OCI-LY1 (cell line): ENCODE measurements at regions not wholly inside any gene's neighbourhood (a gene's known extent, or its start where the extent isn't known, plus 50 kb on each side); places are given as distances from the start of the nearest gene placed in this dataset.

Experiments
- H2AFZ ChIP-seq: fragments of 200-600 bp; sonication (generic), shearing (Covaris generic); 2 replicates; pipeline ENCODE4 v1.6.0; 2014; ENCODE audit warnings: antibody characterized with exemption, mild to moderate bottlenecking, low read length
- H3F3A ChIP-seq: fragments of 200-600 bp; sonication (generic), shearing (Covaris generic); 2 replicates; pipeline ENCODE4 v1.6.0; 2014; ENCODE audit warnings: mild to moderate bottlenecking, antibody characterized with exemption, low read length, moderate library complexity; ENCODE audit not compliant: insufficient read depth
- H3K27ac ChIP-seq: fragments of 200-600 bp; sonication (generic); 2 replicates; pipeline ENCODE4 v1.5.1; 2014; ENCODE audit warnings: low read length, mixed run types, mild to moderate bottlenecking, low read depth; ENCODE audit not compliant: poor library complexity, severe bottlenecking
- H3K27me3 ChIP-seq: fragments of 200-600 bp; sonication (generic); 2 replicates; pipeline ENCODE4 v1.6.0; 2014; ENCODE audit warnings: antibody characterized with exemption, mild to moderate bottlenecking, low read length, moderate library complexity; ENCODE audit not compliant: insufficient read depth
- H3K36me3 ChIP-seq: fragments of 200-600 bp; sonication (generic); 2 replicates; pipeline ENCODE4 v1.6.1; 2014; ENCODE audit warnings: mild to moderate bottlenecking, antibody characterized with exemption, low read length, moderate library complexity, mixed read lengths; ENCODE audit not compliant: insufficient read depth
- H3K4me1 ChIP-seq: fragments of 200-600 bp; sonication (generic); 2 replicates; pipeline ENCODE4 v1.5.1; 2014; ENCODE audit warnings: mild to moderate bottlenecking, low read length, moderate library complexity; ENCODE audit not compliant: insufficient read depth, severe bottlenecking
- H3K4me2 ChIP-seq: fragments of 200-600 bp; sonication (generic), shearing (Covaris generic); 2 replicates; pipeline ENCODE4 v1.6.1; 2014; ENCODE audit warnings: low read length
- H3K4me3 ChIP-seq: fragments of 200-600 bp; sonication (generic); 2 replicates; pipeline ENCODE4 v1.5.1; 2014; ENCODE audit warnings: low read length, low read depth, mild to moderate bottlenecking, mixed read lengths; ENCODE audit not compliant: poor library complexity, severe bottlenecking
- H3K79me2 ChIP-seq: fragments of 200-600 bp; shearing (Covaris generic); 2 replicates; pipeline ENCODE4 v1.6.1; 2016; ENCODE audit warnings: mixed run types, low read length, mixed read lengths; ENCODE audit not compliant: insufficient read depth
- H3K9ac ChIP-seq: fragments of 200-600 bp; sonication (generic), shearing (Covaris generic); 2 replicates; pipeline ENCODE4 v1.6.1; 2014; ENCODE audit warnings: mild to moderate bottlenecking, low read length, mixed read lengths
- H3K9me2 ChIP-seq: fragments of 200-600 bp; sonication (generic), shearing (Covaris generic); 2 replicates; pipeline ENCODE4 v1.6.1; 2014; ENCODE audit warnings: low read depth, mild to moderate bottlenecking, low read length, mixed read lengths
- H3K9me3 ChIP-seq: fragments of 200-600 bp; shearing (Covaris generic); 2 replicates; pipeline ENCODE4 v1.6.1; 2014; ENCODE audit warnings: low read length, mixed read lengths
- H4K20me1 ChIP-seq: fragments of 200-600 bp; sonication (generic), shearing (Covaris generic); 2 replicates; pipeline ENCODE4 v1.6.0; 2016; ENCODE audit warnings: mild to moderate bottlenecking, low read length; ENCODE audit not compliant: insufficient read depth
- CTCF ChIP-seq: fragments of 200-600 bp; sonication (generic), shearing (Covaris generic); IDR thresholded peaks from 2 replicates; pipeline ENCODE4 v1.5.1; 2017; ENCODE audit warnings: mild to moderate bottlenecking, antibody characterized with exemption, low read length, moderate library complexity, mixed read lengths
- EZH2 ChIP-seq: fragments of 200-600 bp; sonication (generic), shearing (Covaris generic); IDR thresholded peaks from 2 replicates; pipeline ENCODE4 v1.8.0; 2017; ENCODE audit warnings: borderline replicate concordance, mixed run types, mild to moderate bottlenecking, antibody characterized with exemption, low read length, moderate library complexity, mixed read lengths

- Histone ChIP-seq H2AFZ (no peak overlapping the region), H3K36me3 (no peaks in the 10 kb centered on the region), H3K79me2 (no peaks in the 10 kb centered on the region), H3K27me3 (no peaks in the 10 kb centered on the region), H3K4me2 (no peak overlapping the region), H3K9ac (no peak overlapping the region), H4K20me1 (no peaks in the 10 kb centered on the region), H3K9me3 (no peaks in the 10 kb centered on the region), H3K27ac (no peak overlapping the region), H3K9me2 (no peaks in the 10 kb centered on the region), H3K4me1 (no peaks in the 10 kb centered on the region), H3F3A (no peaks in the 10 kb centered on the region), H3K4me3 (no peak overlapping the region)
- TF ChIP-seq EZH2 (no peak), CTCF (no peak)
These were observed 164.9 kb upstream of the IRX1 start for GRCh38 chr5:3430691-3431090.

- H3K27me3 ChIP-seq: no peaks in the 10 kb centered on the region
- no peaks in the 10 kb centered on the region for H4K20me1 ChIP-seq
- H3K36me3 ChIP-seq: no peaks in the 10 kb centered on the region
These were observed 165.7 kb upstream of the IRX1 start for GRCh38 chr5:3429962-3430361.

GRCh38 chr5:3428334-3428733, 167.3 kb upstream of the IRX1 start:
- no peaks in the 10 kb centered on the region for H3K27me3 ChIP-seq
- TF ChIP-seq CTCF (no peak), EZH2 (no peak)

More at GRCh38 chr5:3429962-3430361, 165.7 kb upstream of the IRX1 start:
- Histone ChIP-seq H3K9me3 (no peaks in the 10 kb centered on the region), H3K4me3 (no peak overlapping the region), H3K9ac (no peak overlapping the region), H3K27ac (no peak overlapping the region), H3K9me2 (no peaks in the 10 kb centered on the region), H3K4me1 (no peaks in the 10 kb centered on the region), H3K4me2 (no peak overlapping the region), H2AFZ (no peak overlapping the region), H3F3A (no peaks in the 10 kb centered on the region), H3K79me2 (no peaks in the 10 kb centered on the region)
- TF ChIP-seq EZH2 (no peak), CTCF (no peak)

More at GRCh38 chr5:3428334-3428733, 167.3 kb upstream of the IRX1 start:
- no peak overlapping the region for H3K4me3 ChIP-seq
- H4K20me1 ChIP-seq: no peaks in the 10 kb centered on the region
- no peak overlapping the region for H3K9ac ChIP-seq
- H3K4me1 ChIP-seq: no peaks in the 10 kb centered on the region
- no peaks in the 10 kb centered on the region for H3K9me3 ChIP-seq
- H3F3A ChIP-seq: no peaks in the 10 kb centered on the region
- no peak overlapping the region for H3K27ac ChIP-seq
- no peaks in the 10 kb centered on the region for H3K36me3 ChIP-seq
- no peaks in the 10 kb centered on the region for H3K79me2 ChIP-seq
- H2AFZ ChIP-seq: no peak overlapping the region
- no peaks in the 10 kb centered on the region for H3K9me2 ChIP-seq
- no peak overlapping the region for H3K4me2 ChIP-seq
